GM18868 (cell line): ENCODE measurements at regions not wholly inside any gene's neighbourhood (a gene's known extent, or its start where the extent isn't known, plus 50 kb on each side); places are given as distances from the start of the nearest gene placed in this dataset.

Experiments used
- ATAC-seq: cut with Tn5 transposase; IDR thresholded peaks from one replicate; pipeline ENCODE4 v1.9.1; 2021; ENCODE audit warnings: mild to moderate bottlenecking, moderate library complexity; ENCODE audit not compliant: unreplicated experiment

GRCh38 chr3:193978030-193978429, 157.9 kb upstream of the HES1 start:
- no peak for ATAC-seq

GRCh38 chr3:193978486-193978885, 157.5 kb upstream of the HES1 start:
- no peak for ATAC-seq

DNA sequence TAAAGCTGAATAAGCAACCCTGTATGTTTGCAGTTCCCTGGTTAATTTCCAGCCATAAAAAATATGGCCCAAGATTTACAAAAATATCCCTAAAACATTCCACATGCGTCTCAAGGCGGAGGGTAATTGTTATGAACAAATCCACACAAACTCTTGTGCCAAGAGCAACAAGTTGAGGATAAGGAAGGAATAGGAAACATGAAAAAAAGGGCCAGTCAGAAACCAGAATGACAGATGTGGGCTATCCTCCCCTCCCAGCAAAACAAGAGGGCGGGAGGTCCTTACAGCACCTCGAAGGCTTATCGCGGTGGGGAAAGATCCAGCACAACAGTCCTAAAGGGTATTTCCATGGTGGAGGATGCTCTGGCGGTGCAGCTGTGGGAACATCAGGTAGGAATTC, 155.6 kb upstream of the HES1 start:
- no peak for ATAC-seq

- no peak for ATAC-seq
Observed at GRCh38 chr3:193980905-193981304, 155.0 kb upstream of the HES1 start.

DNA sequence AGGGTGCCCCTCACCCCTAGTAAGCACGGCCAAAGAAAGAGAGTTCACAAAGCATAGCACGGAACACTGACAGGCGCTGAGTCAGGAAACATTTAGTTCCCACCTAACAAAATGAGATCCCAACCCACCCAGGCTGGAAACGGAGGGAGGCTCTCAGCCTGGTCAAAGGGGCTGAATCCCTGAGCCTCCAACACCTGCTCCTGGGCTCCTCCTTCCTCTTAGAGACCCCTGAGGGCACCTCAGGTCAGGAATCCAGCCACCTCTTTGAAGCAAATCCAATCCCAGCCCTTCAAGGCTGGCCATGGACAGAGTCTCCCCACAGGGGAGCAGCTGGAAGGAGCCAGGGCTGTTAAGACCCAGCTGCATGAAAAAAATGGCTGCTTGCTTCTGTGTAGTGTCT, 154.4 kb upstream of the HES1 start:
- no peak for ATAC-seq

DNA sequence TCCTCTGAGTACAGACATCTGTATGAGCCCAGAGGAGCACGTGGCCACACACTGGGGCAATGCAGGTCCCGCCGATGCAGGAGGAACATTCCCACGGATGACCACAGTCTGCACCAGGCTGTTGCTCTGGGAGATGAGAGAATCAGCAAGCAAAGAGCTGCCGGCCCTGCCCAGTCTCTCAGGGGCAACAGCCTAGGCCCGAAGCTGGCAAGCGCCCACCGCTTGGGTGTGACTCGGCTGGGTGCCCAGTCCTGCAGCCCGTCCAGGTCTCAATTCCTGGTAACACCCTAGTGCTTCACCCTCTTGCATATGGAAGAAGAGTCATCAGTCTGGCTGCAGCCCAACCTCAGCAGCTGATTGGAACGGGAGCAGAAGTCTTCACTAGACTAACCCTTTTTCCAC, 153.7 kb upstream of the HES1 start:
- no peak for ATAC-seq

- ATAC-seq: no peak
Observed at GRCh38 chr3:193983846-193984818, 151.8 kb upstream of the HES1 start.

GRCh38 chr3:193984876-193985275, 151.1 kb upstream of the HES1 start:
- no peak for ATAC-seq

- ATAC-seq: no peak
Observed at GRCh38 chr3:193987186-193987585, 148.8 kb upstream of the HES1 start.

DNA sequence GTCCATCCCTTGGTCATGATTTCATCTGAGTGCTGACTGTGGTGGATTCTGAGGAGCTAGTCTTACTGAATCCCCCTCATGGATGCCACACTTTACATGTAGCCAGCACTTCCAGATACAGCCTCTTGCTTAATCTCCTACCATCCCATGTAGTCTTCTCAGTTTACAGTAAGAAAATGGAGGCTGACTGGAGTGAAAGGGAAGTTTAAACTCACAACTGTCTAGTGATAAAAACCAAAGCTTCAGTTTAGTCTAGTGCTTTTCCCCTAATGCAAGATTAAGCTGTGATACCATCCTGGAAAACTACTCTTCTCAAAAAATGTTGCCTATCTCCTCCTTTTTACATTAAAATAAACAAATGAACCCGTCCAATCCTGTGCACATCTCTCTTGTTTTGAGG, 146.8 kb upstream of the HES1 start:
- ATAC-seq: no peak

DNA sequence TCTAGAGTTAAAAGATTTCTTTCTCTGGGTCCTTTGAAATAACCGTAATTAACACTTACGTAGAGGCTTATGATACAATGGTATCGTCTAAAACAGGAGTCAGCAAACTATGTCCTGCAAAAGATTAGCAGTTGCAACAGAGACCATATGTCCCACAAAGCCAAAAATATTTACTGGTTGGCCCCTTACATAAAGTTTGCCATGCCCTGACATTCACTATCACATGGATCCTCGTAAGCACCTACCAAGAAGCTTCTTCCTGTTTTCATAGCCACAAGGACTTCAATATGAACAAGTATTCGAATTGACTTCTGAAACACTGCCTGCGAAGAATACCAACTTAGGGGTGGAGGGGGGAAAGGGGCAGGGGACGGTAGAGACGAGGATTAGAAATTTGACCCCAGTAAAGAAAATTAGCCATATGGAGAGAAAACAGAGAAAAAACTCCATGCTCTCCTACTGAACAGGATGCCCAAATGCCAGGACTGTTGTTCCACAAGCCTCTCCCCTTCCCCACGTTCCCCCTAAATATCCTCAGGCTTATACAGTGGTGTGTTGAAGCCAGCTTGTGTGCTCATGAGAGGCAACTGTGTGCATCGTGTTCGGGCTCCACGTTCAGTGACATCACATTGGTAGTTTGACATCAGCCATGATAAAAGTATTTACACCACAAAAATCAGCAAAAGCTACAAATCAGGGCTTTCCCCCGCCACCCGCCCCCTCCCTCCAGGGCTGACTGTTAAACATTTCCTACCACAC, 144.1 kb upstream of the HES1 start:
- no peak for ATAC-seq

DNA sequence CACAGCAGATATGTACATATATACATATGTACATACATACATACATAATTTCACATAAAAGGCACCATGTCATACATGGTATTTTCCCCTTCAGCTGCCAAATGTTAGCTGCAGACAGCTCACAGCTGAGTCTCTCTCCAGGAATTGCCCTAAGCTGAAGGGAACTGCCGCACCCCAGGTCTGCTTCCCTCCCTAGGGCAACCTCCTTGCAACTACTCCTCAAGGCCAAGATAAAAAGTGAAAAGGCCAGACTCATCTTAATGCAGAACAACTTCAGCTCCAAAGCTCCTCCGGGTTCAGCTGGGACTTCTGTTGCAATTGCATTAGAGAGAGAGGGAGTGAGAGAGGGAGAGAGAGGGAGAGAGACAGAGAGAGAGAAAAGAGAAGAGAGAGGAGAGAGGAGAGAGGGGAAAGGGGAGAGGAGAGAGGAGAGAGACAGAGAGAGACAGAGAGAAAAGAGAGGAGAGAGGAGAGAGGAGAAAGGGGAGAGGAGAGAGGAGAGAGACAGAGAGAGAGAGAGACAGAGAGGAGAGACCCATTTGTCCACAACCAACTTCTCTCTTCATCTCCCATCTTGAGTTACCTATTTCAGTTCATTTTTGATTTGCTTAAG, 143.4 kb upstream of the HES1 start:
- ATAC-seq: no peak

- ATAC-seq: no peak
Observed at GRCh38 chr3:193996221-193996620, 139.7 kb upstream of the HES1 start.

DNA sequence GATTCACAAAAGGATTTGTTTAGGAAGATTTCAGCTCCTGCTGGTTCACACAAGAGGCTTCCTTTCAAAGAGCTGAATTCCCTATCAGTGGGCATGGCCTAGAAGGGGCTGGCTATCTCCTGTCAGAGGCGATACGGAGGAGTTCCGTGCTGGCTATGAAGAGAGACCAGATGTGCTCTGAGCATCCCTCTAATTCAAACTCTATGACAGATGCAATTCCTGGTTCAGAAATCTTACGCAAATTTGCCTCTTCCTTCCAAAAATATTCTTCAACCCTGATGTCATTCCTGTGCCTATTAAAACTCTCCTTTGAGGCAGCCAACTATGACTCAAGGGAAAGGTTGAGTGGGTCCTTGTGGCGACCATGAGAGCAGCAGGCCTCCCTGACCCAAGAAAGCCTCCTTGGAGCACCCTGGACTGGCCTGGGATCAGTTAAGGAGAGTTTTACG, 139.3 kb upstream of the HES1 start:
- ATAC-seq: no peak

DNA sequence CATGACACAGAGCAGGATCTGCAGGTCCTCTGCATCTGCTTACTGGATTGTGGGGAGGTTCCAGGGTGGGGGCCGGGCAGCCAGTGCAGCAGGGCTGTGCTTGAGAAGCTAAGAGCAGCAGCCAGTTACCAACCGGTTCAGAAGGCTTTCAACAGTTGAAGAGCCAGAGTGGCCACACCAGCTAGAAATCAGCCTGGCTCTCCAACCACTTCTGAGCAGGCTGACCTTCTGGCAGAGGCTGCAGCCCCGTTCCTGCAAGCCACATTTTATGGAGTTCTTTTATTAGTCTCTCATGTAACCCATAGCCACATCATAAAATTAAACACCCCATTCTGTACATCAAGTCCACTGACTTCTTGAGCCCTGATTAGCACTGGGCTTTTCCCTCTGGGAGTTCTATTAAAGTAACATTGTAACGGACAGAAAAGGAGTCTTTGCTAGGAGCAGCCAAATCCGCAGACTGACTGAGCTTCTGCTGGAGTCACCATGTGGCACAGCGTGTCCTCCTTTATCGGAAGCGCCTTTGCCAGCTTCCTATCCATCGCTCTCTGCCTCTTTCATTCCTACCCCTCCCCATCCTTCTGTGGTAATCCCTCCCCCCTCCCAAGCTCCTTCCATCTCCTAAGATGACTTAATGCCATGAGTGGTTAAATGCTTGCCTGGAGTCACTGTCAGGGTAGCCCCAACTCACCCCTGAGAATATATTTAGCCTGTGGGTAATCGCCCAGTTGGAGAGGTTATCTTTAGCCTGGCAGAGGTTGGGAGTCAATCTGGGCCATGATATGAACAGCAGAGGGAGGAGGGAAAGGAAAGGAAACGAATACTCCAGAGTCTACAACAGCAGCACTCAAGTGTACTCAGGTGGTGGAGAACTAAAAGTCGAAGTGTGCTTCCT, 138.5 kb upstream of the HES1 start:
- ATAC-seq: no peak

- no peak for ATAC-seq
Observed at GRCh38 chr3:193998123-193998448, 137.9 kb upstream of the HES1 start.

- ATAC-seq: no peak
Observed at GRCh38 chr3:193998628-193999195, 137.2 kb upstream of the HES1 start.

DNA sequence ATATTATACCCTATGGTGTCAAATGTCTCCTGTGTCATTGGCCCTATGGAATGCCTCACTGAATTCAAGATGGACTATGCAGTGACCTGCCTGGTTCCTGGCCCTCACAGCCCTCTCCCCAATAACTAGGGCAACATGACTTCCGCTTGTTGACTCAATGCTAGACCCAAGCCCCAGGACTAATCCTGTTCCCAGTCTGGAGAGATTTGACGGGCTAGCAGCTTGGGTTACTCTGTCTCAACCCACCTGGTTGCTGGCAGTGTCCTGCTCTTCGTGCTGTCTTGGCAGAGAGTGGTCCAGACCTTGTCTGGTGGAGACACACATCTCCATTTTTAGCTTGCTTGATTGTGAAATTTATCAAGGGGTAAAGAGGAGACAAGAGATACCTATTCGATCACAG, 135.8 kb upstream of the HES1 start:
- ATAC-seq: no peak

- no peak for ATAC-seq
Observed at GRCh38 chr3:194000712-194001111, 135.2 kb upstream of the HES1 start.

GRCh38 chr3:194001728-194002459, 134.1 kb upstream of the HES1 start:
- no peak for ATAC-seq
